H1 (cell line): ENCODE measurements at regions not wholly inside any gene's neighbourhood (a gene's known extent, or its start where the extent isn't known, plus 50 kb on each side); places are given as distances from the start of the nearest gene placed in this dataset.

Experiments used
- CTCF ChIA-PET: fragments of 300-600 bp; sonication (Branson Sonifier 250); formaldehyde crosslinking; loops from one replicate; lab custom pipeline; 2021; ENCODE audit not compliant: partially characterized antibody; lab: Charles Lee
- POLR2A ChIA-PET: fragments of 300-600 bp; sonication (Branson Sonifier 250); formaldehyde crosslinking; loops from one replicate; lab custom pipeline; 2021; ENCODE audit warnings: inconsistent platforms; ENCODE audit not compliant: partially characterized antibody; lab: Charles Lee
- DNase-seq, 2 experiments: peaks; one replicate each; pipeline versions ENCODE4 v3.0.0 to v3.0.0-alpha.2; 2010 to 2022; ENCODE audit warnings: low spot score in 2 of 2, low read depth in 1 of 2, mixed read lengths in 1 of 2
- FAIRE-seq: peaks from 2 replicates; lab custom pipeline; 2011; peaks lifted over from hg19 to GRCh38; lab: Jason Lieb, UNC
- H2AFZ ChIP-seq: 2 replicates; pipeline ENCODE4 v1.8.1; 2012; ENCODE audit warnings: low read length, inconsistent platforms
- H2AK5ac ChIP-seq: 2 replicates; pipeline ENCODE4 v1.6.1; 2013; ENCODE audit warnings: low read depth, low read length
- H2BK120ac ChIP-seq: replicated peaks from 2 replicates; pipeline ENCODE3; 2013; ENCODE audit warnings: low read depth, low read length, inconsistent platforms
- H2BK12ac ChIP-seq: 2 replicates; pipeline ENCODE4 v1.6.1; 2013; ENCODE audit warnings: low read depth, low read length
- H2BK15ac ChIP-seq: 2 replicates; pipeline ENCODE4 v1.6.1; 2013; ENCODE audit warnings: low read length
- H2BK20ac ChIP-seq: 2 replicates; pipeline ENCODE4 v1.6.1; 2013; ENCODE audit warnings: low read length
- H2BK5ac ChIP-seq: 2 replicates; pipeline ENCODE4 v1.6.1; 2013; ENCODE audit warnings: low read depth, low read length
- H3K14ac ChIP-seq: 2 replicates; pipeline ENCODE4 v1.6.1; 2013; ENCODE audit warnings: inconsistent platforms; ENCODE audit not compliant: insufficient read length
- H3K18ac ChIP-seq: 2 replicates; pipeline ENCODE4 v1.6.1; 2013; ENCODE audit warnings: low read length; ENCODE audit errors: extremely low read depth
- H3K23ac ChIP-seq: 2 replicates; pipeline ENCODE4 v1.6.1; 2013; ENCODE audit warnings: inconsistent platforms; ENCODE audit not compliant: insufficient read length
- H3K23me2 ChIP-seq: 2 replicates; pipeline ENCODE4 v1.6.1; 2013; ENCODE audit warnings: low read depth, low read length
- H3K27ac ChIP-seq: 2 replicates; pipeline ENCODE4 v1.6.1; 2011; ENCODE audit warnings: low read depth, low read length, inconsistent platforms
- H3K27me3 ChIP-seq, 4 experiments: replicated peaks in 1 of 4; 1 replicate in 1 of 4; 2 replicates in 3 of 4; pipeline versions ENCODE4 v1.6.1 to v1.8.1; 2011 to 2013; ENCODE audit warnings: low read length in 3 of 4, mild to moderate bottlenecking in 3 of 4, inconsistent platforms in 2 of 4, mixed read lengths in 2 of 4, moderate library complexity in 1 of 4; ENCODE audit not compliant: control insufficient read depth in 3 of 4, insufficient read depth in 3 of 4; ENCODE audit errors: extremely low read depth in 1 of 4
- H3K36me3 ChIP-seq, 4 experiments: 2 replicates each; pipeline versions ENCODE4 v1.6.1 to v1.8.1; 2011 to 2013; ENCODE audit warnings: mild to moderate bottlenecking in 4 of 4, low read length in 3 of 4, moderate library complexity in 2 of 4, control low read depth in 1 of 4, inconsistent platforms in 1 of 4; ENCODE audit not compliant: insufficient read depth in 4 of 4, control insufficient read depth in 2 of 4
- H3K4ac ChIP-seq: replicated peaks from 2 replicates; pipeline ENCODE3; 2013; ENCODE audit warnings: low read length, low read depth, mixed read lengths, inconsistent platforms; ENCODE audit not compliant: insufficient read length
- H3K4me1 ChIP-seq, 4 experiments: replicated peaks in 1 of 4; 1 replicate in 1 of 4; 2 replicates in 3 of 4; pipeline versions ENCODE4 v1.6.1 to v1.8.1; 2011 to 2013; ENCODE audit warnings: low read length in 3 of 4, inconsistent platforms in 2 of 4, mixed read lengths in 1 of 4; ENCODE audit not compliant: insufficient read depth in 4 of 4, control insufficient read depth in 3 of 4
- H3K4me2 ChIP-seq, 2 experiments: 2 replicates each; pipeline versions ENCODE4 v1.6.1 to v1.8.1; 2011 to 2013; ENCODE audit warnings: low read depth in 2 of 2, low read length in 2 of 2, control low read depth in 1 of 2, inconsistent platforms in 1 of 2, mild to moderate bottlenecking in 1 of 2; ENCODE audit not compliant: insufficient read depth in 1 of 2
- H3K4me3 ChIP-seq, 4 experiments: fragments of 200-600, 300-600 bp in 1 of 4; sonication (generic), shearing (Covaris generic), sonication (Bioruptor Twin) in 1 of 4; 2 replicates each; pipeline versions ENCODE4 v1.5.1 to v1.8.1; 2011 to 2016; ENCODE audit warnings: low read length in 4 of 4, low read depth in 3 of 4, control low read depth in 2 of 4, inconsistent platforms in 2 of 4, mild to moderate bottlenecking in 2 of 4, mixed read lengths in 1 of 4, moderate library complexity in 1 of 4; ENCODE audit not compliant: insufficient read depth in 2 of 4; ENCODE audit errors: extremely low read depth in 1 of 4
- H3K56ac ChIP-seq: replicated peaks from 2 replicates; pipeline ENCODE3; 2013; ENCODE audit warnings: low read depth, mild to moderate bottlenecking, mixed read lengths, low read length, inconsistent platforms; ENCODE audit not compliant: insufficient read length
- H3K79me1 ChIP-seq: 2 replicates; pipeline ENCODE4 v1.6.1; 2013; ENCODE audit warnings: low read depth, low read length, control low read depth
- H3K79me2 ChIP-seq, 2 experiments: 2 replicates each; pipeline versions ENCODE4 v1.6.1 to v1.8.1; 2012 to 2013; ENCODE audit warnings: low read length in 2 of 2, mild to moderate bottlenecking in 2 of 2, inconsistent platforms in 1 of 2; ENCODE audit not compliant: insufficient read depth in 2 of 2, control insufficient read depth in 1 of 2
- H3K9ac ChIP-seq, 4 experiments: replicated peaks in 1 of 4; 1 replicate in 1 of 4; 2 replicates in 3 of 4; pipeline versions ENCODE4 v1.6.1 to v1.8.1; 2011 to 2013; ENCODE audit warnings: low read depth in 3 of 4, low read length in 3 of 4, control low read depth in 2 of 4, mild to moderate bottlenecking in 2 of 4, moderate library complexity in 2 of 4, inconsistent platforms in 1 of 4; ENCODE audit errors: extremely low read depth in 1 of 4
- H3K9me3 ChIP-seq, 2 experiments: 2 replicates each; pipeline versions ENCODE4 v1.6.1 to v1.8.1; 2012 to 2013; ENCODE audit warnings: mild to moderate bottlenecking in 2 of 2, moderate library complexity in 2 of 2, control low read depth in 1 of 2, inconsistent platforms in 1 of 2, low read depth in 1 of 2, low read length in 1 of 2, mixed read lengths in 1 of 2; ENCODE audit not compliant: insufficient read depth in 2 of 2
- H4K20me1 ChIP-seq, 2 experiments: replicated peaks in 1 of 2; 2 replicates each; pipeline versions ENCODE3 to v1.8.1; 2011 to 2013; ENCODE audit warnings: inconsistent platforms in 2 of 2, low read length in 2 of 2, mild to moderate bottlenecking in 1 of 2; ENCODE audit not compliant: insufficient read depth in 2 of 2, control insufficient read depth in 1 of 2
- H4K5ac ChIP-seq: 2 replicates; pipeline ENCODE4 v1.6.1; 2013; ENCODE audit warnings: low read length, low read depth, mixed read lengths, inconsistent platforms; ENCODE audit not compliant: insufficient read length
- H4K8ac ChIP-seq: 2 replicates; pipeline ENCODE4 v1.8.0; 2013; ENCODE audit warnings: mild to moderate bottlenecking, moderate library complexity, low read length, inconsistent platforms; ENCODE audit not compliant: insufficient read depth; ENCODE audit errors: extremely low read depth
- H4K91ac ChIP-seq: replicated peaks from 2 replicates; pipeline ENCODE3; 2013; ENCODE audit warnings: low read length, mixed read lengths, inconsistent platforms; ENCODE audit not compliant: insufficient read length
- BACH1 ChIP-seq: IDR thresholded peaks from 2 replicates; pipeline ENCODE4 v1.6.1; 2012; ENCODE audit warnings: low read length, improper control_type of control experiment
- CTBP2 ChIP-seq: IDR thresholded peaks from 2 replicates; pipeline ENCODE4 v1.7.0; 2011; ENCODE audit warnings: borderline replicate concordance, mild to moderate bottlenecking, moderate library complexity, mixed read lengths, low read length; ENCODE audit not compliant: insufficient read depth, insufficient read length
- EZH2 ChIP-seq: fragments of 200-600 bp; sonication (generic); IDR thresholded peaks from 2 replicates; pipeline ENCODE4 v1.7.1; 2012; ENCODE audit warnings: low read depth, mild to moderate bottlenecking, moderate library complexity, low read length, inconsistent platforms; ENCODE audit not compliant: severe bottlenecking
- MAFK ChIP-seq: IDR thresholded peaks from 2 replicates; pipeline ENCODE4 v1.6.1; 2012; ENCODE audit warnings: low read depth, mild to moderate bottlenecking, improper control_type of control experiment, low read length
- NRF1 ChIP-seq: IDR thresholded peaks from 2 replicates; pipeline ENCODE4 v1.6.1; 2011; ENCODE audit warnings: mild to moderate bottlenecking, low read depth, low read length, improper control_type of control experiment
- RNF2 ChIP-seq: fragments of 200-900, 300-1000 bp; sonication (generic); IDR thresholded peaks from 2 replicates; pipeline ENCODE4 v1.7.1; 2016; ENCODE audit warnings: borderline replicate concordance, low read depth, mild to moderate bottlenecking, antibody characterized with exemption, low read length; ENCODE audit not compliant: poor library complexity, severe bottlenecking; ENCODE audit errors: missing control alignments
- SP2 ChIP-seq: IDR thresholded peaks from 2 replicates; pipeline ENCODE4 v1.6.1; 2012; ENCODE audit warnings: mild to moderate bottlenecking, low read length, inconsistent platforms
- WGBS, 2 experiments: shearing (Covaris generic) in 1 of 2; methylation state at CpG; one replicate each; pipeline versions ENCODE4 v1.1.6 to v1.1.7; 2013 to 2015; ENCODE audit warnings: low lambda C conversion rate in 2 of 2, mixed read lengths in 2 of 2, inconsistent platforms in 1 of 2, low coverage in 1 of 2, missing lambda C conversion rate in 1 of 2; ENCODE audit not compliant: insufficient replicate concordance in 2 of 2, insufficient coverage in 1 of 2, insufficient read length in 1 of 2; ENCODE audit errors: extremely low coverage in 1 of 2, missing lambda C conversion rate in 1 of 2; 5-methylcytosine and 5-hydroxymethylcytosine counted together
- TF ChIP-seq, protein P1 (sequence below): IDR thresholded peaks from 2 replicates; pipeline ENCODE4 v1.6.1; 2012; ENCODE audit warnings: inconsistent platforms
- TF ChIP-seq, protein P2 (sequence below): IDR thresholded peaks from 2 replicates; pipeline ENCODE4 v1.6.1; 2011; ENCODE audit warnings: low read depth, mild to moderate bottlenecking, low read length; ENCODE audit not compliant: insufficient read depth

DNA sequence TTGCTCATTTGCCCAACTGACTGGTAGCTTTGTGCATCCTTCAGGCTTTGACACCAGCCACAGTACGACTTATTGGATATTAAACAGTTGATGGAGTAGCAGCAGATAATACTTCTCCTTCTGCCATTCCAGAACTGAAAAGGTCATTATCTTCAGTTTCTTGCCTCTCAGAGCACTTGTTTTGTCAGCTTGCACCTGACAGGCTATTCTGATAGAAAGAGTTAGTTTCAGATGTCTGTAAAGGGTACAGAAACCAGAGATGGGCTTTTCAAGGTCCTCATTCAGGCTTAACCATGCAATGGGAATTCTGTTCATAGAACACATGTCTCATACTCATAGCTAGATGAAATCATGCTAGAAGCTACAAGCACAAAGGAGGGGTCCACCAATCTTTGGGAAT lies 367.2 kb downstream of the OTOL1 start:
- Histone ChIP-seq H3K18ac (no peak overlapping the region), H3K27ac (no peak overlapping the region), H3K4me1 (peaks cover 0 to 4% (median 0%) of the 10 kb centered on the region in 4 experiments; a peak in 2 of 7 replicates), H3K9ac (no peak overlapping the region), H3K27me3 (no peaks in the 10 kb centered on the region), H3K79me2 (no peaks in the 10 kb centered on the region), H2BK120ac (no peak overlapping the region), H3K23ac (no peak overlapping the region), H3K9me3 (no peaks in the 10 kb centered on the region), H2BK20ac (no peak overlapping the region), H2BK15ac (no peak overlapping the region), H3K14ac (no peak overlapping the region), H4K91ac (no peak overlapping the region), H3K79me1 (no peaks in the 10 kb centered on the region), H3K23me2 (no peaks in the 10 kb centered on the region), H4K20me1 (no peaks in the 10 kb centered on the region), H2BK12ac (no peak overlapping the region), H2AFZ (no peak overlapping the region), H3K4me2 (no peak overlapping the region), H2AK5ac (no peak overlapping the region), H3K56ac (no peak overlapping the region), H2BK5ac (no peak overlapping the region), H3K36me3 (no peaks in the 10 kb centered on the region), H4K5ac (no peak overlapping the region), H3K4me3 (no peak overlapping the region), H4K8ac (no peak overlapping the region), H3K4ac (no peak overlapping the region)
- DNase-seq (no peak), FAIRE-seq (no peak)
- TF ChIP-seq MAFK (no peak), SP2 (no peak), EZH2 (no peak), RNF2 (no peak), NRF1 (no peak), CTBP2 (no peak), BACH1 (no peak)
- TF ChIP-seq, protein P1, sequence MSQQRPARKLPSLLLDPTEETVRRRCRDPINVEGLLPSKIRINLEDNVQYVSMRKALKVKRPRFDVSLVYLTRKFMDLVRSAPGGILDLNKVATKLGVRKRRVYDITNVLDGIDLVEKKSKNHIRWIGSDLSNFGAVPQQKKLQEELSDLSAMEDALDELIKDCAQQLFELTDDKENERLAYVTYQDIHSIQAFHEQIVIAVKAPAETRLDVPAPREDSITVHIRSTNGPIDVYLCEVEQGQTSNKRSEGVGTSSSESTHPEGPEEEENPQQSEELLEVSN = no peak
- TF ChIP-seq, protein P2, sequence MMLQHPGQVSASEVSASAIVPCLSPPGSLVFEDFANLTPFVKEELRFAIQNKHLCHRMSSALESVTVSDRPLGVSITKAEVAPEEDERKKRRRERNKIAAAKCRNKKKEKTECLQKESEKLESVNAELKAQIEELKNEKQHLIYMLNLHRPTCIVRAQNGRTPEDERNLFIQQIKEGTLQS = no peak
- ChIA-PET POLR2A (no interaction called here), CTCF (interaction anchor here (1.1 kb wide), 1 partner anchor 305 kb away, joined by 3 read pairs; no protein-coding TSS in a partner anchor)
- 83% methylated on average over 1 of the region's 1 CpG; no CpG with 5 or more reads in 1 of the 2 experiments for WGBS, 2 experiments
